ENCODE measurements at regions not wholly inside any gene's neighbourhood (a gene's known extent, or its start where the extent isn't known, plus 50 kb on each side); places are given as distances from the start of the nearest gene placed in this dataset.

- no peak for DNase-seq (ENCODE audit: low read depth, low spot score)
These were observed 95.5 kb downstream of the CEBPB start for GRCh38 chr20:50286174-50286511.

- peak; percentile 81 for DNase-seq (ENCODE audit: low read depth, low spot score)
These were observed 96.0 kb downstream of the CEBPB start for GRCh38 chr20:50286609-50287008.

- no peak for DNase-seq (ENCODE audit: low read depth, low spot score)
These were observed 96.9 kb downstream of the CEBPB start for GRCh38 chr20:50287512-50287911.

GRCh38 chr20:50288128-50288623 is 97.5 kb downstream of the CEBPB start:
- DNase-seq (ENCODE audit: low read depth, low spot score), result no peak

- no peak for DNase-seq (ENCODE audit: low read depth, low spot score)
These were observed 99.0 kb downstream of the CEBPB start for GRCh38 chr20:50289581-50289980.

- no peak for DNase-seq (ENCODE audit: low read depth, low spot score)
These were observed 99.5 kb downstream of the CEBPB start for GRCh38 chr20:50290112-50290511.

GRCh38 chr20:50290808-50291207 is 100.2 kb downstream of the CEBPB start:
- DNase-seq (ENCODE audit: low read depth, low spot score), result no peak

- DNase-seq (ENCODE audit: low read depth, low spot score), result no peak
These were observed 100.8 kb downstream of the CEBPB start for GRCh38 chr20:50291254-50292078.

GRCh38 chr20:50292079-50292590 is 101.5 kb downstream of the CEBPB start:
- DNase-seq (ENCODE audit: low read depth, low spot score), result no peak

GRCh38 chr20:50292591-50293283 is 102.1 kb downstream of the CEBPB start:
- peak; percentile 90 for DNase-seq (ENCODE audit: low read depth, low spot score)

- no peak for DNase-seq (ENCODE audit: low read depth, low spot score)
These were observed 102.9 kb downstream of the CEBPB start for GRCh38 chr20:50293284-50294139.

GRCh38 chr20:50294164-50295088 is 103.8 kb downstream of the CEBPB start:
- DNase-seq (ENCODE audit: low read depth, low spot score), result no peak

- no peak for DNase-seq (ENCODE audit: low read depth, low spot score)
These were observed 104.7 kb downstream of the CEBPB start for GRCh38 chr20:50295345-50295744.

- DNase-seq (ENCODE audit: low read depth, low spot score), result no peak
These were observed 105.3 kb downstream of the CEBPB start for GRCh38 chr20:50295762-50296449.

- DNase-seq (ENCODE audit: low read depth, low spot score), result no peak
These were observed 106.1 kb downstream of the CEBPB start for GRCh38 chr20:50296450-50297375.

GRCh38 chr20:50297498-50298376 is 107.1 kb downstream of the CEBPB start:
- DNase-seq (ENCODE audit: low read depth, low spot score), result no peak

- no peak for DNase-seq (ENCODE audit: low read depth, low spot score)
These were observed 108.1 kb downstream of the CEBPB start for GRCh38 chr20:50298554-50299324.

All from astrocyte of the hippocampus (primary cell).